Suprapubic skin (tissue), 3 donors: ENCODE measurements at regions not wholly inside any gene's neighbourhood (a gene's known extent, or its start where the extent isn't known, plus 50 kb on each side); places are given as distances from the start of the nearest gene placed in this dataset.

Source experiments
- EP300 ChIP-seq: sonication (generic); formaldehyde crosslinking; IDR thresholded peaks from one replicate; pipeline ENCODE4 v1.6.1; 2017; ENCODE audit warnings: antibody characterized with exemption
- TF ChIP-seq, protein P1 (sequence below), 2 donors: fragments of 200-600 bp in 1 of 2; fragments of 450-650 bp in 1 of 2; sonication (generic) in 1 of 2; IDR thresholded peaks; one replicate each; pipeline ENCODE4 v1.5.1; 2016 to 2019; ENCODE audit warnings: antibody characterized with exemption in 2 of 2, mild to moderate bottlenecking in 1 of 2, moderate library complexity in 1 of 2

DNA sequence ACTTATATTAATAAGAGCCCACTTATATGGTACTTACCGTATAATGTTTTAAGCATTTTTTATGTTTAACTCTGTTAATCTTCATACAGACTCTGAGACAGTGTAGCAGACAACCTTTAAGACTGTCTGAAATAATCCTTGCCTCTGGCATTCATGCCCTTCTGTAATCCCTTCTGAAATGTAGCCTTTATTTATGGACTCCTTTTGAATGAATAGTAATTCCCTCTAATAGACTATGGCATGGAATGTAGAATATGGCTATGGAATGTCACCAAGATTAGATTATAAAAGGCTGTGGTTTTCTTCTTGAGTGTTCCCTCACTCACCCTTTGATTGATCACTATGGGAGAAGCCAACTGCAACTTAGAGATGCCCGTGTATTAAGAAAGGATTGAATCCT is 439.4 kb downstream of the SH3GL2 start:
- no peak for TF ChIP-seq EP300
- TF ChIP-seq, protein P1, sequence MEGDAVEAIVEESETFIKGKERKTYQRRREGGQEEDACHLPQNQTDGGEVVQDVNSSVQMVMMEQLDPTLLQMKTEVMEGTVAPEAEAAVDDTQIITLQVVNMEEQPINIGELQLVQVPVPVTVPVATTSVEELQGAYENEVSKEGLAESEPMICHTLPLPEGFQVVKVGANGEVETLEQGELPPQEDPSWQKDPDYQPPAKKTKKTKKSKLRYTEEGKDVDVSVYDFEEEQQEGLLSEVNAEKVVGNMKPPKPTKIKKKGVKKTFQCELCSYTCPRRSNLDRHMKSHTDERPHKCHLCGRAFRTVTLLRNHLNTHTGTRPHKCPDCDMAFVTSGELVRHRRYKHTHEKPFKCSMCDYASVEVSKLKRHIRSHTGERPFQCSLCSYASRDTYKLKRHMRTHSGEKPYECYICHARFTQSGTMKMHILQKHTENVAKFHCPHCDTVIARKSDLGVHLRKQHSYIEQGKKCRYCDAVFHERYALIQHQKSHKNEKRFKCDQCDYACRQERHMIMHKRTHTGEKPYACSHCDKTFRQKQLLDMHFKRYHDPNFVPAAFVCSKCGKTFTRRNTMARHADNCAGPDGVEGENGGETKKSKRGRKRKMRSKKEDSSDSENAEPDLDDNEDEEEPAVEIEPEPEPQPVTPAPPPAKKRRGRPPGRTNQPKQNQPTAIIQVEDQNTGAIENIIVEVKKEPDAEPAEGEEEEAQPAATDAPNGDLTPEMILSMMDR (IDR thresholded peaks at IDR 0.05) = no peak
